ENCODE measurements at regions not wholly inside any gene's neighbourhood (a gene's known extent, or its start where the extent isn't known, plus 50 kb on each side); places are given as distances from the start of the nearest gene placed in this dataset.
"Not testable (repeated sequence)": the region's sequence is repeated elsewhere in the genome, so short reads cannot be mapped to it uniquely, and the experiment has no call there.

DNA sequence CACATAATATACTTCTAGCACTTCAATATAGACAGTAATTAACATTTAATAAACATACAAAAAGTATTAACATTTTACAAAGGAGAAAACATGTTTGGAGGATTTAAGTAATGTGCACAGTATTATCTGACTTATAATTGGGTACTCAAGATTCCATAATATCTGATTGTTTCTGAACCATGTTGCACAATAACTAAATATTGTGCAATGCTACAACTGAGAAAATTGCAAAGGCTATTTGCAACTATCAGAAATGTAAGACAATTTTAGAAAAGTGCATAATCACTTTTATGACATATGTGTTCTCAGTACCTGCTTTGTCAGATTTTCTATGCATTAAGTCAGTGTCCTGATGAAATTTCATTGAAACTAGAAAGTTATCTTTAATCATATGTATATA lies 934.6 kb downstream of the SOCS6 start:
- Histone ChIP-seq H3K4me1 (ENCODE audit: low read length) (no peaks in the 10 kb centered on the region), H3K36me3 (replicated peaks; ENCODE audit: insufficient read depth, low read length) (no peaks in the 10 kb centered on the region), H3K9ac (ENCODE audit: low read length) (no peak overlapping the region), H3K4me2 (ENCODE audit: low read depth, low read length) (no peak overlapping the region), H3K27ac (ENCODE audit: low read length) (no peak overlapping the region), H3K9me3 (replicated peaks; ENCODE audit: insufficient read depth, low read length) (no peaks in the 10 kb centered on the region), H3K4me3 (ENCODE audit: low read length) (no peak overlapping the region), H3K9me2 (replicated peaks; ENCODE audit: insufficient read depth, low read length) (no peaks in the 10 kb centered on the region), H3K79me2 (ENCODE audit: low read length) (no peaks in the 10 kb centered on the region), H4K20me1 (ENCODE audit: insufficient read depth, low read length) (no peaks in the 10 kb centered on the region), H3K27me3 (replicated peaks; ENCODE audit: insufficient read depth, low read length) (no peaks in the 10 kb centered on the region), H3F3A (ENCODE audit: insufficient read depth, low read length) (no peaks in the 10 kb centered on the region), H2AFZ (ENCODE audit: low read length) (no peak overlapping the region)
- TF ChIP-seq, protein P1, sequence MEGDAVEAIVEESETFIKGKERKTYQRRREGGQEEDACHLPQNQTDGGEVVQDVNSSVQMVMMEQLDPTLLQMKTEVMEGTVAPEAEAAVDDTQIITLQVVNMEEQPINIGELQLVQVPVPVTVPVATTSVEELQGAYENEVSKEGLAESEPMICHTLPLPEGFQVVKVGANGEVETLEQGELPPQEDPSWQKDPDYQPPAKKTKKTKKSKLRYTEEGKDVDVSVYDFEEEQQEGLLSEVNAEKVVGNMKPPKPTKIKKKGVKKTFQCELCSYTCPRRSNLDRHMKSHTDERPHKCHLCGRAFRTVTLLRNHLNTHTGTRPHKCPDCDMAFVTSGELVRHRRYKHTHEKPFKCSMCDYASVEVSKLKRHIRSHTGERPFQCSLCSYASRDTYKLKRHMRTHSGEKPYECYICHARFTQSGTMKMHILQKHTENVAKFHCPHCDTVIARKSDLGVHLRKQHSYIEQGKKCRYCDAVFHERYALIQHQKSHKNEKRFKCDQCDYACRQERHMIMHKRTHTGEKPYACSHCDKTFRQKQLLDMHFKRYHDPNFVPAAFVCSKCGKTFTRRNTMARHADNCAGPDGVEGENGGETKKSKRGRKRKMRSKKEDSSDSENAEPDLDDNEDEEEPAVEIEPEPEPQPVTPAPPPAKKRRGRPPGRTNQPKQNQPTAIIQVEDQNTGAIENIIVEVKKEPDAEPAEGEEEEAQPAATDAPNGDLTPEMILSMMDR (IDR thresholded peaks at IDR 0.05; ENCODE audit: low read length): no peak
- TF ChIP-seq EZH2phosphoT487 (IDR thresholded peaks at IDR 0.05; ENCODE audit: low read length): no peak
- TF ChIP-seq EZH2 (optimal IDR thresholded peaks at IDR 0.05; ENCODE audit: low read depth, low read length): no peak
- no peak for DNase-seq

DNA sequence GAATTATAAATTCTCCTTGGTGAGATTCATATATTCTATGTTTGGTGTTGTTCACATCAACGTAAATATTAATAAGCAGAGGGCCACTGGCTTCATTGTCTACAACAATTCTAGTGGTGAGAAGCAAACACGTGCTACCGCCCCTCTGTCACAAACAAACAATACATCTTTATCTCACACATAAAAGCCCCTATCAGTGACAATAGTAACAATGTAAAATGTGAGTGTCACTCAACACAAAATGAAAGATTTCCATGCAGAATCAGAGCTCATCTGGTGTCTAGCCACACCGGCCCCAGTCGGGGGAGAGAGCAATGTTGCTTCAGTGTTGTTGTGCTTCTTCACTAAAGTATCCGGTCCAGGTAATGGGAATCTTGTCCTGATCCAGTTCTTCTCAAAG lies 932.6 kb downstream of the SOCS6 start:
- H3K27ac ChIP-seq (ENCODE audit: low read length): no peak overlapping the region
- no peaks in the 10 kb centered on the region for H3F3A ChIP-seq (ENCODE audit: insufficient read depth, low read length)
- H3K36me3 ChIP-seq (replicated peaks; ENCODE audit: insufficient read depth, low read length): no peaks in the 10 kb centered on the region
- no peak overlapping the region for H3K9ac ChIP-seq (ENCODE audit: low read length)
- no peaks in the 10 kb centered on the region for H3K9me2 ChIP-seq (replicated peaks; ENCODE audit: insufficient read depth, low read length)
- DNase-seq: no peak
- no peak overlapping the region for H3K4me2 ChIP-seq (ENCODE audit: low read depth, low read length)
- H3K79me2 ChIP-seq (ENCODE audit: low read length): no peaks in the 10 kb centered on the region
- H3K9me3 ChIP-seq (replicated peaks; ENCODE audit: insufficient read depth, low read length): no peaks in the 10 kb centered on the region
- H3K4me3 ChIP-seq (ENCODE audit: low read length): no peak overlapping the region
- H4K20me1 ChIP-seq (ENCODE audit: insufficient read depth, low read length): no peaks in the 10 kb centered on the region
- TF ChIP-seq, protein P1 (IDR thresholded peaks at IDR 0.05; ENCODE audit: low read length): no peak
- TF ChIP-seq EZH2phosphoT487 (IDR thresholded peaks at IDR 0.05; ENCODE audit: low read length): no peak
- no peak for TF ChIP-seq EZH2 (optimal IDR thresholded peaks at IDR 0.05; ENCODE audit: low read depth, low read length)
- no peaks in the 10 kb centered on the region for H3K27me3 ChIP-seq (replicated peaks; ENCODE audit: insufficient read depth, low read length)
- no peaks in the 10 kb centered on the region for H3K4me1 ChIP-seq (ENCODE audit: low read length)
- no peak overlapping the region for H2AFZ ChIP-seq (ENCODE audit: low read length)

DNA sequence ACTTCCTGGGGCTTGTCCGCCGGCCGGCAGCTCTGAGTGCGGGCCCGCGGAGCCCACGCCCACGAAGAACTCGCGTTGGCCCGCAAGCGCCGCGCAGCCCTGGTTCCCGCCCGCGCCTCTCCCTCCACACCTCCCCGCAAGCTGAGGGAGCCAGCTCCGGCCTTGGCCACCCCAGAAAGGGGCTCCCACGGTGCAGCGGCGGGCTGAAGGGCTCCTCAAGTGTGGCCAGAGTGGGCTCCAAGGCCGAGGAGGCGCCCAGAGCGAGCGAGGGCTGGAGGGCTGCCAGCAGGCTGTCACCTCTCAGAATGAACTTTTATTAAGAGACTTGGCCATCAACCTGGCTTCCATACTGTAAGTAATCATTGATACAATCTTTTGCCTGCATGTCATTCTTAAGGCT lies 923.9 kb downstream of the SOCS6 start:
- not testable (repeated sequence) for H3K27me3 ChIP-seq (replicated peaks; ENCODE audit: insufficient read depth, low read length); H3K36me3 ChIP-seq (replicated peaks; ENCODE audit: insufficient read depth, low read length); H3K9me3 ChIP-seq (replicated peaks; ENCODE audit: insufficient read depth, low read length); H3K27ac ChIP-seq (ENCODE audit: low read length); H3K4me2 ChIP-seq (ENCODE audit: low read depth, low read length); H2AFZ ChIP-seq (ENCODE audit: low read length); DNase-seq; H3F3A ChIP-seq (ENCODE audit: insufficient read depth, low read length); H3K4me1 ChIP-seq (ENCODE audit: low read length); H3K9me2 ChIP-seq (replicated peaks; ENCODE audit: insufficient read depth, low read length); H3K4me3 ChIP-seq (ENCODE audit: low read length); H3K9ac ChIP-seq (ENCODE audit: low read length); H3K79me2 ChIP-seq (ENCODE audit: low read length); H4K20me1 ChIP-seq (ENCODE audit: insufficient read depth, low read length)

DNA sequence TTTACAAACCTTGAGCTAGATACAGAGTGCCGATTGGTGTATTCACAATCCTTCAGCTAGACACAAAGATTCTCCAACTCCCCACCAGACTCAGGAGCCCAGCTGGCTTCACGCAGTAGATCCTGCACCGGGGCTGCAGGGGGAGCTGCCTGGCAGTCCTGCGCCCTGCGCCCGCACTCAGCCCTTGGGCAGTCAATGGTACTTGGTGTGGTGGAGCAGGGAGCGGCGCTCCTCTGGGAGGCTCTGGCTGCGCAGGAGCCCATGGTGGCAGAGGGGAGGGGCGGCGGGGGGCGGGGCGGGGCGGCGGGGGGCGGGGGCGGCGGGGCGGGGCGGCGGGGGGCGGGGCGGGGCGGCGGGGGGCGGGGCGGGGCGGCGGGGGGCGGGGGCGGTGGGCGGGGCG lies 923.4 kb downstream of the SOCS6 start:
- Histone ChIP-seq H4K20me1 (ENCODE audit: insufficient read depth, low read length) (no peaks in the 10 kb centered on the region), H3K4me1 (ENCODE audit: low read length) (no peaks in the 10 kb centered on the region), H3K4me2 (ENCODE audit: low read depth, low read length) (no peak overlapping the region), H3K79me2 (ENCODE audit: low read length) (no peaks in the 10 kb centered on the region), H3K9me2 (replicated peaks; ENCODE audit: insufficient read depth, low read length) (no peaks in the 10 kb centered on the region), H3K9me3 (replicated peaks; ENCODE audit: insufficient read depth, low read length) (no peaks in the 10 kb centered on the region), H3K27ac (ENCODE audit: low read length) (no peak overlapping the region), H2AFZ (ENCODE audit: low read length) (no peak overlapping the region), H3K9ac (ENCODE audit: low read length) (no peak overlapping the region), H3K36me3 (replicated peaks; ENCODE audit: insufficient read depth, low read length) (no peaks in the 10 kb centered on the region), H3K4me3 (ENCODE audit: low read length) (no peak overlapping the region), H3K27me3 (replicated peaks; ENCODE audit: insufficient read depth, low read length) (no peaks in the 10 kb centered on the region), H3F3A (ENCODE audit: insufficient read depth, low read length) (no peaks in the 10 kb centered on the region)
- DNase-seq: no peak
- TF ChIP-seq, protein P1 (IDR thresholded peaks at IDR 0.05; ENCODE audit: low read length): no peak
- no peak for TF ChIP-seq EZH2 (optimal IDR thresholded peaks at IDR 0.05; ENCODE audit: low read depth, low read length)
